ELF-1 (cell line): ENCODE measurements at regions not wholly inside any gene's neighbourhood (a gene's known extent, or its start where the extent isn't known, plus 50 kb on each side); places are given as distances from the start of the nearest gene placed in this dataset.

ENCODE experiments used
- DNase-seq: peaks from one replicate; pipeline ENCODE4 v3.0.0-alpha.2; 2016; ENCODE audit warnings: low read depth, low spot score

GRCh38 chr6:142558786-142559185, 257.0 kb downstream of the ADGRG6 start:
- DNase-seq, result no peak

GRCh38 chr6:142561511-142562265, 259.9 kb downstream of the ADGRG6 start:
- no peak for DNase-seq

- no peak for DNase-seq
Measured at GRCh38 chr6:142562865-142563264, 261.1 kb downstream of the ADGRG6 start.

GRCh38 chr6:142566628-142567396, 265.0 kb downstream of the ADGRG6 start:
- peak; percentile 85 for DNase-seq

GRCh38 chr6:142567461-142567860, 265.7 kb downstream of the ADGRG6 start:
- DNase-seq, result no peak

- DNase-seq, result no peak
Measured at GRCh38 chr6:142568857-142569597, 267.2 kb downstream of the ADGRG6 start.

- no peak for DNase-seq
Measured at GRCh38 chr6:142569676-142570075, 267.9 kb downstream of the ADGRG6 start.

GRCh38 chr6:142570221-142570671, 268.4 kb downstream of the ADGRG6 start:
- no peak for DNase-seq

GRCh38 chr6:142592876-142593275, 291.1 kb downstream of the ADGRG6 start:
- no peak for DNase-seq

GRCh38 chr6:142597836-142598235, 296.0 kb downstream of the ADGRG6 start:
- no peak for DNase-seq

GRCh38 chr6:142601427-142601826, 299.6 kb downstream of the ADGRG6 start:
- no peak for DNase-seq

GRCh38 chr6:142602972-142603371, 301.2 kb downstream of the ADGRG6 start:
- DNase-seq, result no peak

GRCh38 chr6:142605922-142606485, 304.2 kb downstream of the ADGRG6 start:
- no peak for DNase-seq

- DNase-seq, result no peak
Measured at GRCh38 chr6:142612956-142613355, 311.1 kb downstream of the ADGRG6 start.

- no peak for DNase-seq
Measured at GRCh38 chr6:142613981-142614380, 312.2 kb downstream of the ADGRG6 start.

GRCh38 chr6:142617158-142617557, 315.4 kb downstream of the ADGRG6 start:
- no peak for DNase-seq

- DNase-seq, result no peak
Measured at GRCh38 chr6:142621822-142622221, 320.0 kb downstream of the ADGRG6 start.

GRCh38 chr6:142624978-142625715, 319.8 kb downstream of the HIVEP2 start:
- DNase-seq, result no peak

- no peak for DNase-seq
Measured at GRCh38 chr6:142627474-142627873, 317.5 kb downstream of the HIVEP2 start.

- no peak for DNase-seq
Measured at GRCh38 chr6:142631517-142632385, 313.2 kb downstream of the HIVEP2 start.
